HCT116 (cell line): ENCODE measurements at regions not wholly inside any gene's neighbourhood (a gene's known extent, or its start where the extent isn't known, plus 50 kb on each side); places are given as distances from the start of the nearest gene placed in this dataset.

ENCODE experiments used
- ATAC-seq: fragments of 200-7000 bp; cut with Tn5 transposase; 2 replicates; pipeline ENCODE4 v1.9.1; 2020; ENCODE audit warnings: mild to moderate bottlenecking, moderate library complexity
- BruUV-seq: library from RNA; stranded (reverse); fragments of 400-500 nt; replicated peaks from 2 replicates; lab custom pipeline; 2021; lab: Mats Ljungman, UMichigan
- CTCF ChIA-PET: fragments of 300-600 bp; sonication (Branson Sonifier 250); formaldehyde crosslinking; loops from one replicate; lab custom pipeline; 2021; ENCODE audit warnings: antibody characterized with exemption; lab: Charles Lee
- POLR2A ChIA-PET: fragments of 300-600, 350-600 bp; sonication (Branson Sonifier 250); formaldehyde crosslinking; loops from one replicate; lab custom pipeline; 2021; ENCODE audit warnings: antibody characterized with exemption; lab: Charles Lee
- RAD21 ChIA-PET, 2 experiments: fragments of 300-600 bp; sonication (Branson Sonifier 250); formaldehyde crosslinking; loops; one replicate each; lab custom pipeline; 2023; ENCODE audit warnings: low total read pairs in 2 of 2; ENCODE audit not compliant: uncharacterized antibody in 2 of 2, unreplicated experiment in 2 of 2, low non-redundant PET in 1 of 2; lab: Charles Lee
- DNase-seq: peaks from one replicate; pipeline ENCODE4 v3.0.0-alpha.2; 2010; ENCODE audit warnings: low read depth, low spot score
- H2AFZ ChIP-seq: fragments of 200-600 bp; shearing (Covaris generic), sonication (generic); 2 replicates; pipeline ENCODE4 v1.6.1; 2017; ENCODE audit warnings: low read depth, mixed run types, mixed read lengths, antibody characterized with exemption, low read length; ENCODE audit not compliant: poor library complexity, severe bottlenecking
- H3K27ac ChIP-seq: 2 replicates; pipeline ENCODE4 v1.5.1; 2012; ENCODE audit warnings: low read depth, low read length
- H3K27me3 ChIP-seq: fragments of 200-600 bp; sonication (generic); 2 replicates; pipeline ENCODE4 v1.6.1; 2016; ENCODE audit warnings: mixed run types, low read length, mixed read lengths; ENCODE audit not compliant: insufficient read depth
- H3K36me3 ChIP-seq, 2 experiments: fragments of 200-500 bp in 1 of 2; fragments of 200-600 bp in 1 of 2; sonication (Bioruptor generic) in 1 of 2; sonication (generic) in 1 of 2; 2 replicates each; pipeline versions ENCODE4 v1.5.1 to v1.6.1; 2014 to 2016; ENCODE audit warnings: low read length in 2 of 2, inconsistent platforms in 1 of 2, mixed read lengths in 1 of 2, mixed run types in 1 of 2; ENCODE audit not compliant: insufficient read depth in 2 of 2, control insufficient read depth in 1 of 2
- H3K4me1 ChIP-seq, 2 experiments: fragments of 200-600 bp in 1 of 2; sonication (generic) in 1 of 2; 2 replicates each; pipeline versions ENCODE4 v1.5.1 to v1.6.1; 2012 to 2017; ENCODE audit warnings: low read length in 2 of 2, inconsistent platforms in 1 of 2, mild to moderate bottlenecking in 1 of 2, mixed read lengths in 1 of 2, mixed run types in 1 of 2, moderate library complexity in 1 of 2; ENCODE audit not compliant: insufficient read depth in 2 of 2, control insufficient read depth in 1 of 2
- H3K4me2 ChIP-seq: fragments of 200-600 bp; sonication (generic); 2 replicates; pipeline ENCODE4 v1.6.1; 2017; ENCODE audit warnings: mixed run types, low read length, mixed read lengths
- H3K4me3 ChIP-seq, 2 experiments: fragments of 200-600 bp in 1 of 2; sonication (generic) in 1 of 2; replicated peaks in 1 of 2; 2 replicates each; pipeline ENCODE4 v1.5.1; 2011 to 2016; ENCODE audit warnings: low read length in 2 of 2, control low read depth in 1 of 2, low read depth in 1 of 2, mild to moderate bottlenecking in 1 of 2, mixed read lengths in 1 of 2, mixed run types in 1 of 2
- H3K79me2 ChIP-seq: fragments of 200-600 bp; sonication (generic); 2 replicates; pipeline ENCODE4 v1.6.1; 2017; ENCODE audit warnings: mild to moderate bottlenecking, mixed run types, low read length, moderate library complexity, mixed read lengths; ENCODE audit not compliant: insufficient read depth
- H3K9ac ChIP-seq: fragments of 200-600 bp; sonication (generic); 2 replicates; pipeline ENCODE4 v1.6.1; 2016; ENCODE audit warnings: low read length, mixed read lengths
- H3K9me2 ChIP-seq: fragments of 200-600 bp; sonication (generic), shearing (Covaris generic); 2 replicates; pipeline ENCODE4 v1.6.1; 2017; ENCODE audit warnings: mixed run types, mild to moderate bottlenecking, moderate library complexity; ENCODE audit not compliant: insufficient read depth
- H3K9me3 ChIP-seq, 2 experiments: fragments of 200-500 bp in 1 of 2; fragments of 200-600 bp in 1 of 2; sonication (Bioruptor generic) in 1 of 2; sonication (generic) in 1 of 2; 2 replicates each; pipeline ENCODE4 v1.6.1; 2014 to 2017; ENCODE audit warnings: low read length in 2 of 2, mixed read lengths in 2 of 2, inconsistent platforms in 1 of 2, low read depth in 1 of 2, mild to moderate bottlenecking in 1 of 2, mixed run types in 1 of 2, moderate library complexity in 1 of 2; ENCODE audit not compliant: control insufficient read depth in 1 of 2, insufficient read depth in 1 of 2
- H4K20me1 ChIP-seq: fragments of 200-600 bp; sonication (generic), shearing (Covaris generic); 2 replicates; pipeline ENCODE4 v1.6.1; 2017; ENCODE audit warnings: mixed run types, mild to moderate bottlenecking, moderate library complexity; ENCODE audit not compliant: insufficient read depth
- CBX3 ChIP-seq: IDR thresholded peaks from 2 replicates; pipeline ENCODE4 v1.6.1; 2012; ENCODE audit warnings: low read depth
- CEBPB ChIP-seq: IDR thresholded peaks from 2 replicates; pipeline ENCODE4 v1.6.1; 2012; ENCODE audit warnings: low read depth
- EGR1 ChIP-seq: IDR thresholded peaks from 2 replicates; pipeline ENCODE4 v1.6.1; 2012; ENCODE audit warnings: low read depth
- ELF1 ChIP-seq: IDR thresholded peaks from 2 replicates; pipeline ENCODE4 v1.6.1; 2012; ENCODE audit warnings: low read depth, borderline replicate concordance
- EZH2 ChIP-seq: fragments of 200-600 bp; sonication (generic); IDR thresholded peaks from 2 replicates; pipeline ENCODE4 v1.6.1; 2017; ENCODE audit warnings: antibody characterized with exemption, mixed run types
- JUND ChIP-seq: IDR thresholded peaks from 2 replicates; pipeline ENCODE4 v1.6.1; 2012
- POLR2A ChIP-seq: IDR thresholded peaks from 2 replicates; pipeline ENCODE4 v1.7.0; 2011; ENCODE audit warnings: borderline replicate concordance; ENCODE audit not compliant: insufficient read depth, insufficient read length; ENCODE audit errors: extremely low read depth
- RAD21 ChIP-seq: IDR thresholded peaks from 2 replicates; pipeline ENCODE4 v1.6.1; 2012; ENCODE audit warnings: low read depth, mild to moderate bottlenecking
- SIN3A ChIP-seq: IDR thresholded peaks from 2 replicates; pipeline ENCODE4 v1.6.1; 2012; ENCODE audit warnings: low read depth
- SP1 ChIP-seq: IDR thresholded peaks from 2 replicates; pipeline ENCODE4 v1.6.1; 2012; ENCODE audit warnings: low read depth
- TCF7L2 ChIP-seq: IDR thresholded peaks from 2 replicates; pipeline ENCODE4 v1.7.0; 2011; ENCODE audit warnings: borderline replicate concordance, inconsistent platforms; ENCODE audit not compliant: insufficient read depth, insufficient read length; ENCODE audit errors: extremely low read depth
- YY1 ChIP-seq: IDR thresholded peaks from 2 replicates; pipeline ENCODE4 v1.6.1; 2011; ENCODE audit warnings: low read length, low read depth, moderate library complexity, mild to moderate bottlenecking; ENCODE audit not compliant: insufficient replicate concordance; ENCODE audit errors: extremely low read depth
- ZFX ChIP-seq: fragments of 450-650 bp; IDR thresholded peaks from 2 replicates; pipeline ENCODE4 v1.6.1; 2017
- ZNF274 ChIP-seq: fragments of 200-500 bp; sonication (Bioruptor generic); IDR thresholded peaks from 2 replicates; pipeline ENCODE4 v1.6.1; 2014; ENCODE audit warnings: mild to moderate bottlenecking, low read depth, low read length, inconsistent platforms
- intact Hi-C: fragments of 100-400 bp; cut with micrococcal nuclease; formaldehyde crosslinking; loops from 2 replicates; pipeline ENCODE4 v1.10.0; 2022
- TF ChIP-seq, protein P1 (sequence below): IDR thresholded peaks from 2 replicates; pipeline ENCODE4 v1.6.1; 2012
- TF ChIP-seq, protein P2 (sequence below): IDR thresholded peaks from 2 replicates; pipeline ENCODE4 v1.6.1; 2011; ENCODE audit warnings: mild to moderate bottlenecking, low read length, moderate library complexity; ENCODE audit not compliant: insufficient replicate concordance; ENCODE audit errors: extremely low read depth
- TF ChIP-seq, protein P3 (sequence below), 3 experiments: fragments of 200-600 bp in 1 of 3; sonication (generic) in 1 of 3; IDR thresholded peaks in 2 of 3; conservative IDR thresholded peaks in 1 of 3; 2 replicates each; pipeline ENCODE4 v1.5.1; 2012 to 2017; ENCODE audit warnings: low read depth in 2 of 3, low read length in 2 of 3, antibody characterized with exemption in 1 of 3, borderline replicate concordance in 1 of 3, control low read depth in 1 of 3, mild to moderate bottlenecking in 1 of 3, mixed read lengths in 1 of 3, mixed run types in 1 of 3, moderate library complexity in 1 of 3; ENCODE audit not compliant: insufficient read depth in 1 of 3
- TF ChIP-seq, protein P4 (sequence below): IDR thresholded peaks from 2 replicates; pipeline ENCODE4 v1.6.1; 2012
- TF ChIP-seq, protein P5 (sequence below): IDR thresholded peaks from 2 replicates; pipeline ENCODE4 v1.6.1; 2012; ENCODE audit warnings: low read depth

DNA sequence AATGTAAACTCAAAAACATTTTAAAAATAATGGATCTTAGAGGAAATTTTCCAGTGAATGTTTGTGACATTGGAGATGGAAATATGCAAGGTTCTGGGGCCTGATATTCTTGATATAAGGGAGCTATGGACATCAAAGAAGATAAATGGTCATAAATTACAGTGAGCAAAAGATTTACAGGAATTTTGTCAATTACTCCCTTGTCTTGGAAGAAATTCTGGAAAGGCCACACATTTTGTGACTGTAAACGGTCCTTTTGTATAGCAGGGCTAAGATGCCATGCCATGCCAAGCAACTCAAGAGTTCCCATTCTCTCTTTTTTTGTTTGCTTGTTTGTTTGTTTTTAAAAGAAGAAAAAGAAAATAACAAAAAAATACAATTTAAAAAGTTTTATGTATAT, 1186.2 kb upstream of the CITED2 start:
- TF ChIP-seq EZH2: no peak
- TF ChIP-seq, protein P1, sequence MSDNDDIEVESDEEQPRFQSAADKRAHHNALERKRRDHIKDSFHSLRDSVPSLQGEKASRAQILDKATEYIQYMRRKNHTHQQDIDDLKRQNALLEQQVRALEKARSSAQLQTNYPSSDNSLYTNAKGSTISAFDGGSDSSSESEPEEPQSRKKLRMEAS: no peak
- TF ChIP-seq ZNF274: no peak
- no peak for TF ChIP-seq SP1
- TF ChIP-seq, protein P2, sequence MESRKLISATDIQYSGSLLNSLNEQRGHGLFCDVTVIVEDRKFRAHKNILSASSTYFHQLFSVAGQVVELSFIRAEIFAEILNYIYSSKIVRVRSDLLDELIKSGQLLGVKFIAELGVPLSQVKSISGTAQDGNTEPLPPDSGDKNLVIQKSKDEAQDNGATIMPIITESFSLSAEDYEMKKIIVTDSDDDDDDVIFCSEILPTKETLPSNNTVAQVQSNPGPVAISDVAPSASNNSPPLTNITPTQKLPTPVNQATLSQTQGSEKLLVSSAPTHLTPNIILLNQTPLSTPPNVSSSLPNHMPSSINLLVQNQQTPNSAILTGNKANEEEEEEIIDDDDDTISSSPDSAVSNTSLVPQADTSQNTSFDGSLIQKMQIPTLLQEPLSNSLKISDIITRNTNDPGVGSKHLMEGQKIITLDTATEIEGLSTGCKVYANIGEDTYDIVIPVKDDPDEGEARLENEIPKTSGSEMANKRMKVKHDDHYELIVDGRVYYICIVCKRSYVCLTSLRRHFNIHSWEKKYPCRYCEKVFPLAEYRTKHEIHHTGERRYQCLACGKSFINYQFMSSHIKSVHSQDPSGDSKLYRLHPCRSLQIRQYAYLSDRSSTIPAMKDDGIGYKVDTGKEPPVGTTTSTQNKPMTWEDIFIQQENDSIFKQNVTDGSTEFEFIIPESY: no peak
- no peak for TF ChIP-seq SIN3A
- no peak for TF ChIP-seq ZFX
- no peak for TF ChIP-seq EGR1
- TF ChIP-seq CBX3: no peak
- TF ChIP-seq, protein P3, sequence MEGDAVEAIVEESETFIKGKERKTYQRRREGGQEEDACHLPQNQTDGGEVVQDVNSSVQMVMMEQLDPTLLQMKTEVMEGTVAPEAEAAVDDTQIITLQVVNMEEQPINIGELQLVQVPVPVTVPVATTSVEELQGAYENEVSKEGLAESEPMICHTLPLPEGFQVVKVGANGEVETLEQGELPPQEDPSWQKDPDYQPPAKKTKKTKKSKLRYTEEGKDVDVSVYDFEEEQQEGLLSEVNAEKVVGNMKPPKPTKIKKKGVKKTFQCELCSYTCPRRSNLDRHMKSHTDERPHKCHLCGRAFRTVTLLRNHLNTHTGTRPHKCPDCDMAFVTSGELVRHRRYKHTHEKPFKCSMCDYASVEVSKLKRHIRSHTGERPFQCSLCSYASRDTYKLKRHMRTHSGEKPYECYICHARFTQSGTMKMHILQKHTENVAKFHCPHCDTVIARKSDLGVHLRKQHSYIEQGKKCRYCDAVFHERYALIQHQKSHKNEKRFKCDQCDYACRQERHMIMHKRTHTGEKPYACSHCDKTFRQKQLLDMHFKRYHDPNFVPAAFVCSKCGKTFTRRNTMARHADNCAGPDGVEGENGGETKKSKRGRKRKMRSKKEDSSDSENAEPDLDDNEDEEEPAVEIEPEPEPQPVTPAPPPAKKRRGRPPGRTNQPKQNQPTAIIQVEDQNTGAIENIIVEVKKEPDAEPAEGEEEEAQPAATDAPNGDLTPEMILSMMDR (IDR thresholded peaks at IDR 0.05 in 2 of 3, conservative IDR thresholded peaks at IDR 0.05 in 1 of 3; ENCODE audit: borderline replicate concordance in 1 of 3, insufficient read depth in 1 of 3, low read depth in 2 of 3, low read length in 2 of 3): no peak
- no peak for TF ChIP-seq YY1
- TF ChIP-seq POLR2A: no peak
- TF ChIP-seq CEBPB: no peak
- no peak for TF ChIP-seq JUND
- TF ChIP-seq, protein P4, sequence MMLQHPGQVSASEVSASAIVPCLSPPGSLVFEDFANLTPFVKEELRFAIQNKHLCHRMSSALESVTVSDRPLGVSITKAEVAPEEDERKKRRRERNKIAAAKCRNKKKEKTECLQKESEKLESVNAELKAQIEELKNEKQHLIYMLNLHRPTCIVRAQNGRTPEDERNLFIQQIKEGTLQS: no peak
- TF ChIP-seq TCF7L2: no peak
- no peak for TF ChIP-seq ELF1
- TF ChIP-seq RAD21: no peak
- TF ChIP-seq, protein P5, sequence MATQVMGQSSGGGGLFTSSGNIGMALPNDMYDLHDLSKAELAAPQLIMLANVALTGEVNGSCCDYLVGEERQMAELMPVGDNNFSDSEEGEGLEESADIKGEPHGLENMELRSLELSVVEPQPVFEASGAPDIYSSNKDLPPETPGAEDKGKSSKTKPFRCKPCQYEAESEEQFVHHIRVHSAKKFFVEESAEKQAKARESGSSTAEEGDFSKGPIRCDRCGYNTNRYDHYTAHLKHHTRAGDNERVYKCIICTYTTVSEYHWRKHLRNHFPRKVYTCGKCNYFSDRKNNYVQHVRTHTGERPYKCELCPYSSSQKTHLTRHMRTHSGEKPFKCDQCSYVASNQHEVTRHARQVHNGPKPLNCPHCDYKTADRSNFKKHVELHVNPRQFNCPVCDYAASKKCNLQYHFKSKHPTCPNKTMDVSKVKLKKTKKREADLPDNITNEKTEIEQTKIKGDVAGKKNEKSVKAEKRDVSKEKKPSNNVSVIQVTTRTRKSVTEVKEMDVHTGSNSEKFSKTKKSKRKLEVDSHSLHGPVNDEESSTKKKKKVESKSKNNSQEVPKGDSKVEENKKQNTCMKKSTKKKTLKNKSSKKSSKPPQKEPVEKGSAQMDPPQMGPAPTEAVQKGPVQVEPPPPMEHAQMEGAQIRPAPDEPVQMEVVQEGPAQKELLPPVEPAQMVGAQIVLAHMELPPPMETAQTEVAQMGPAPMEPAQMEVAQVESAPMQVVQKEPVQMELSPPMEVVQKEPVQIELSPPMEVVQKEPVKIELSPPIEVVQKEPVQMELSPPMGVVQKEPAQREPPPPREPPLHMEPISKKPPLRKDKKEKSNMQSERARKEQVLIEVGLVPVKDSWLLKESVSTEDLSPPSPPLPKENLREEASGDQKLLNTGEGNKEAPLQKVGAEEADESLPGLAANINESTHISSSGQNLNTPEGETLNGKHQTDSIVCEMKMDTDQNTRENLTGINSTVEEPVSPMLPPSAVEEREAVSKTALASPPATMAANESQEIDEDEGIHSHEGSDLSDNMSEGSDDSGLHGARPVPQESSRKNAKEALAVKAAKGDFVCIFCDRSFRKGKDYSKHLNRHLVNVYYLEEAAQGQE: no peak
- no peaks in the 10 kb centered on the region for H3K9me2 ChIP-seq
- ChIA-PET POLR2A (no interaction called here), CTCF (no interaction called here), RAD21 (no interaction called here)
- no peaks in the 10 kb centered on the region for H3K27me3 ChIP-seq
- intact Hi-C loops: no loop called here
- ATAC-seq (no peak), DNase-seq (no peak)
- H3K27ac ChIP-seq: no peak overlapping the region
- H3K9me3 ChIP-seq: no peaks in the 10 kb centered on the region
- H4K20me1 ChIP-seq: no peaks in the 10 kb centered on the region
- no peak overlapping the region for H3K9ac ChIP-seq
- no peaks in the 10 kb centered on the region for H3K4me1 ChIP-seq
- H3K4me2 ChIP-seq: no peak overlapping the region
- BruUV-seq: no TSS peak
- H3K4me3 ChIP-seq: no peak overlapping the region
- H3K36me3 ChIP-seq: no peaks in the 10 kb centered on the region
- H3K79me2 ChIP-seq: no peaks in the 10 kb centered on the region
- H2AFZ ChIP-seq: no peak overlapping the region
